Psoas muscle (tissue), 7 donors: ENCODE measurements at regions not wholly inside any gene's neighbourhood (a gene's known extent, or its start where the extent isn't known, plus 50 kb on each side); places are given as distances from the start of the nearest gene placed in this dataset.
A peak's percentile ranks its signal among the peaks of the same experiment; 100 is the strongest.

Source experiments
- ATAC-seq, 4 donors: fragments of 200-7000 bp; cut with Tn5 transposase; one replicate each; pipeline ENCODE4 v1.9.1; 2020; ENCODE audit warnings: moderate library complexity in 3 of 4, mild to moderate bottlenecking in 2 of 4
- DNase-seq, 2 donors: peaks; one replicate each; pipeline ENCODE4 v3.0.0-alpha.2; 2020
- H3K27ac ChIP-seq: fragments of 200-600 bp; one replicate; pipeline ENCODE4 v1.8.0; 2022
- H3K27me3 ChIP-seq, 3 donors: fragments of 200-600 bp in 1 of 3; one replicate each; pipeline versions ENCODE4 v1.6.1 to v1.8.0; 2013 to 2022; ENCODE audit warnings: low read length in 2 of 3, mild to moderate bottlenecking in 2 of 3, moderate library complexity in 1 of 3; ENCODE audit not compliant: insufficient read depth in 3 of 3
- H3K36me3 ChIP-seq, 2 donors: fragments of 200-600 bp in 1 of 2; one replicate each; pipeline versions ENCODE4 v1.6.1 to v1.8.0; 2013 to 2022; ENCODE audit warnings: low read depth in 1 of 2, mild to moderate bottlenecking in 1 of 2, moderate library complexity in 1 of 2; ENCODE audit not compliant: insufficient read depth in 1 of 2
- H3K4me1 ChIP-seq: fragments of 200-600 bp; one replicate; pipeline ENCODE4 v1.8.0; 2022
- H3K4me3 ChIP-seq: fragments of 200-600 bp; one replicate; pipeline ENCODE4 v1.8.0; 2022; ENCODE audit warnings: mild to moderate bottlenecking
- H3K9me3 ChIP-seq: fragments of 200-600 bp; one replicate; pipeline ENCODE4 v1.8.0; 2022
- WGBS, 3 donors: extraction: QIAGEN DNeasy Blood & Tissue Kit; methylation state at CpG; one replicate each; pipeline versions ENCODE4 v1.1.6 to v1.1.7; 2013; 5-methylcytosine and 5-hydroxymethylcytosine counted together
- intact Hi-C, 2 donors: fragments of 100-400 bp; cut with DNase I; formaldehyde crosslinking; loops; one replicate each; pipeline versions ENCODE4 v1.11.0 to v1.14.2; 2022
- TF ChIP-seq, protein P1 (sequence below): fragments of 200-600 bp; IDR thresholded peaks from one replicate; pipeline ENCODE4 v1.8.0; 2022; ENCODE audit warnings: antibody characterized with exemption
- donor health status: healthy with polysubstance abuse.
- donor health status: DM: no; HTN: no; CAD: no; lungs with moderate emphysema.
- donor health status: Bipolar disorder and iron deficiency.
- donor health status: healthy.
- donor health status: DM: yes; HTN: yes; CAD: no.
- donor health status: DM: no; HTN: no; CAD: no.
- donor health status: DM: yes; HTN: yes; CAD: no.

- intact Hi-C loops = no loop called here
- no peaks in the 10 kb centered on the region for H3K36me3 ChIP-seq
Measured at GRCh38 chr1:55974714-55975441, 604.5 kb downstream of the PLPP3 start.

DNA sequence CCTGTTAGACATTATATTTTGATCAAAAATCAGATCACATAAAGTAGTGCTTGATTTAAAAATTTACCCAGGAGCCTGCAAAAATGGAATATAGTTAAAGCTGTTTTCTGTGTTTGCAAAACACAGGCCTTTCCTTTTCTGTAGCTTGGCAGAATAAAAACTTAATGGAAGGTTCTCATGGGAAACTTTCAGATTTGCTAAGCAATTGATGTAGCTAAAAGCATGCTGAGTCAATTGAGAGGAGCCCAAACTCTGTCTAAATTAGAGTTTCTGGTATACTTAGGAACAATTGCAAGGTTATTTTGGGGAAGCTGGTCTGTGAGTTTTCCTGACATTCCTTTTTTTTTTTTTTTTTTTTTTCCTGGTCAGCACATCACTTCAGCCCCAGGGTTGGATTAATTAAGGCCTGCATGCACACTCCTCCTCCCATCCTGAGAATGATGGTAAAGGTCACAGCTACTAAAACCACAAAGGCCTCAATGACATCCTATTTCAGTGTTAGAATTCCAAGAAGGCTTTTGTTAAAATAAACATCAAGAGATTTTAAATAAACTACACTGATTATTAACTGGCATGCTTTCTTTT lies 608.7 kb downstream of the PLPP3 start:
- TF ChIP-seq, protein P1, sequence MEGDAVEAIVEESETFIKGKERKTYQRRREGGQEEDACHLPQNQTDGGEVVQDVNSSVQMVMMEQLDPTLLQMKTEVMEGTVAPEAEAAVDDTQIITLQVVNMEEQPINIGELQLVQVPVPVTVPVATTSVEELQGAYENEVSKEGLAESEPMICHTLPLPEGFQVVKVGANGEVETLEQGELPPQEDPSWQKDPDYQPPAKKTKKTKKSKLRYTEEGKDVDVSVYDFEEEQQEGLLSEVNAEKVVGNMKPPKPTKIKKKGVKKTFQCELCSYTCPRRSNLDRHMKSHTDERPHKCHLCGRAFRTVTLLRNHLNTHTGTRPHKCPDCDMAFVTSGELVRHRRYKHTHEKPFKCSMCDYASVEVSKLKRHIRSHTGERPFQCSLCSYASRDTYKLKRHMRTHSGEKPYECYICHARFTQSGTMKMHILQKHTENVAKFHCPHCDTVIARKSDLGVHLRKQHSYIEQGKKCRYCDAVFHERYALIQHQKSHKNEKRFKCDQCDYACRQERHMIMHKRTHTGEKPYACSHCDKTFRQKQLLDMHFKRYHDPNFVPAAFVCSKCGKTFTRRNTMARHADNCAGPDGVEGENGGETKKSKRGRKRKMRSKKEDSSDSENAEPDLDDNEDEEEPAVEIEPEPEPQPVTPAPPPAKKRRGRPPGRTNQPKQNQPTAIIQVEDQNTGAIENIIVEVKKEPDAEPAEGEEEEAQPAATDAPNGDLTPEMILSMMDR = no peak
- H3K4me3 ChIP-seq = no peak overlapping the region
- H3K9me3 ChIP-seq = no peaks in the 10 kb centered on the region
- DNase-seq (no peak), ATAC-seq (no peak)
- no peaks in the 10 kb centered on the region for H3K36me3 ChIP-seq
- intact Hi-C loops = no loop called here
- no peaks in the 10 kb centered on the region for H3K4me1 ChIP-seq
- no peak overlapping the region for H3K27ac ChIP-seq
- H3K27me3 ChIP-seq = no peaks in the 10 kb centered on the region

More at GRCh38 chr1:55974714-55975441, 604.5 kb downstream of the PLPP3 start:
- H3K4me1 ChIP-seq = no peaks in the 10 kb centered on the region
- H3K4me3 ChIP-seq = no peak overlapping the region
- peaks cover 12% of the 10 kb centered on the region for H3K9me3 ChIP-seq
- DNase-seq (no peak), ATAC-seq (peak in 1 of 4 donors; percentile 26)
- TF ChIP-seq, protein P1 = no peak
- 71 to 75% (median 72%) methylated on average over 1 of the region's 1 CpG for WGBS, 3 donors
- no peak overlapping the region for H3K27ac ChIP-seq
- no peaks in the 10 kb centered on the region for H3K27me3 ChIP-seq

DNA sequence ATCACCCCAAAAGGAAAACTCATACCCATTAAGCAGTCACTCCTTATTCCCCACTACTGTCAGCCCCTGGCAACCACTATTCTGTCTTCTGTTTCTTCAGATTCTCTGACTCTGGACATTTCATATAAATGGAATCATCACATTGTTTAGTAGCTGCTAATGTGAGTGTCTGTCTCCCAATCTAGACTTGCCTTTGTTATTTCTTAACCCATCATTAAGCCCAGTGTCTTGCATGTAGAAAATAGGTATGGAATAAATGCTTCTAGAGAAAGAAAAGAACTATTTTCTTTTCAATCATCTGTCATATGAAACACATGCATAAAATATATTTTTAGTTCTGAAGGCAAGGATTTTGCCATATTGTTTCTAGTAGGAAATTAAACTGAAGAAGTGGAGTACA lies 610.0 kb downstream of the PLPP3 start:
- Histone ChIP-seq H3K4me3 (no peak overlapping the region), H3K9me3 (no peaks in the 10 kb centered on the region), H3K4me1 (no peaks in the 10 kb centered on the region), H3K27me3 (no peaks in the 10 kb centered on the region), H3K36me3 (no peaks in the 10 kb centered on the region), H3K27ac (no peak overlapping the region)
- ATAC-seq (no peak), DNase-seq (no peak)
- TF ChIP-seq, protein P1 = no peak
- intact Hi-C loops = no loop called here

DNA sequence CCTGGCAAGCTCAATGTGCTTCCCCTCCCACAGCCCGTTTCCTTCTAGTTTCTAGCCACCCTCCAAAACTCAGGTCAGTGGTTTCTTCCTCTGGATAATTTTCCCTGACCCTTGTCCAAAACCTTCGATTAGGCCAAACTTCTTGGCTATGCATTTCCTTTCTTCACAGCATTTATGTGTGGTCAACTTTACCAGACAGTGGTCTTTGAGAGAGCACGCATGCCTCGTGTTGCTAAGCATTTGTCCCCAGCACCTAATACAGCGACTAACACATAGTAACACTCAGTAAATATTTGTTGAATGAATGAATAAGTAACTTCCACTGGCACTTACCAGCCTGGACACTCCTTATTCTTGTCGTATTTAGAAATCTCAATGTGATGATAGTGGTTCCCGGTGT lies 610.7 kb downstream of the PLPP3 start:
- intact Hi-C loops = no loop called here
- DNase-seq = no peak
- Histone ChIP-seq H3K4me1 (no peaks in the 10 kb centered on the region), H3K27me3 (no peaks in the 10 kb centered on the region), H3K4me3 (no peak overlapping the region), H3K27ac (no peak overlapping the region), H3K9me3 (no peaks in the 10 kb centered on the region), H3K36me3 (no peaks in the 10 kb centered on the region)
- ATAC-seq = no peak
- TF ChIP-seq, protein P1 = no peak
- 80 to 87% (median 82%) methylated on average over 7 of the region's 7 CpGs for WGBS, 3 donors
